SK-N-SH treated with all-trans-retinoic acid at 6 μM for 48 hours (cell line): ENCODE measurements at regions not wholly inside any gene's neighbourhood (a gene's known extent, or its start where the extent isn't known, plus 50 kb on each side); places are given as distances from the start of the nearest gene placed in this dataset.

Experiments used
- CREB5 ChIP-seq: fragments of 250-450 bp; sonication (Bioruptor Pico); IDR thresholded peaks from 2 replicates; pipeline ENCODE4 v1.5.1; 2020; ENCODE audit warnings: low read depth, mild to moderate bottlenecking, moderate library complexity
- CSDC2 ChIP-seq: fragments of 250-450 bp; sonication (Bioruptor Pico); IDR thresholded peaks from 2 replicates; pipeline ENCODE4 v1.5.0; 2020; ENCODE audit warnings: mild to moderate bottlenecking, moderate library complexity
- OSR1 ChIP-seq: fragments of 250-450 bp; sonication (Bioruptor Pico); IDR thresholded peaks from 2 replicates; pipeline ENCODE4 v1.8.0; 2022; ENCODE audit warnings: moderate library complexity, mild to moderate bottlenecking, inconsistent platforms
- PPARA ChIP-seq: fragments of 250-450 bp; sonication (Bioruptor Pico); IDR thresholded peaks from 2 replicates; pipeline ENCODE4 v1.5.0; 2020; ENCODE audit warnings: mild to moderate bottlenecking, borderline replicate concordance
- RARB ChIP-seq: fragments of 250-450 bp; sonication (Bioruptor Pico); IDR thresholded peaks from 2 replicates; pipeline ENCODE4 v1.8.0; 2021; ENCODE audit warnings: mild to moderate bottlenecking, moderate library complexity
- ZC3H10 ChIP-seq: fragments of 250-450 bp; sonication (Bioruptor Pico); IDR thresholded peaks from 2 replicates; pipeline ENCODE4 v1.5.1; 2021; ENCODE audit warnings: mild to moderate bottlenecking, moderate library complexity
- ZFP3 ChIP-seq: fragments of 250-450 bp; sonication (Bioruptor Pico); IDR thresholded peaks from 2 replicates; pipeline ENCODE4 v1.5.0; 2020; ENCODE audit warnings: mild to moderate bottlenecking, moderate library complexity
- TF ChIP-seq, protein P1 (sequence below): fragments of 250-450 bp; sonication (Bioruptor Pico); IDR thresholded peaks from 2 replicates; pipeline ENCODE4 v1.5.0; 2020; ENCODE audit warnings: mild to moderate bottlenecking, moderate library complexity

GRCh38 chr9:108297073-108297472 lies 558.7 kb downstream of the ACTL7B start:
- TF ChIP-seq PPARA (no peak), RARB (no peak), OSR1 (CRISPR knock-in tag) (no peak), CSDC2 (CRISPR knock-in tag) (no peak), ZFP3 (no peak), ZC3H10 (CRISPR knock-in tag) (no peak), CREB5 (CRISPR knock-in tag) (no peak)
- TF ChIP-seq, protein P1, sequence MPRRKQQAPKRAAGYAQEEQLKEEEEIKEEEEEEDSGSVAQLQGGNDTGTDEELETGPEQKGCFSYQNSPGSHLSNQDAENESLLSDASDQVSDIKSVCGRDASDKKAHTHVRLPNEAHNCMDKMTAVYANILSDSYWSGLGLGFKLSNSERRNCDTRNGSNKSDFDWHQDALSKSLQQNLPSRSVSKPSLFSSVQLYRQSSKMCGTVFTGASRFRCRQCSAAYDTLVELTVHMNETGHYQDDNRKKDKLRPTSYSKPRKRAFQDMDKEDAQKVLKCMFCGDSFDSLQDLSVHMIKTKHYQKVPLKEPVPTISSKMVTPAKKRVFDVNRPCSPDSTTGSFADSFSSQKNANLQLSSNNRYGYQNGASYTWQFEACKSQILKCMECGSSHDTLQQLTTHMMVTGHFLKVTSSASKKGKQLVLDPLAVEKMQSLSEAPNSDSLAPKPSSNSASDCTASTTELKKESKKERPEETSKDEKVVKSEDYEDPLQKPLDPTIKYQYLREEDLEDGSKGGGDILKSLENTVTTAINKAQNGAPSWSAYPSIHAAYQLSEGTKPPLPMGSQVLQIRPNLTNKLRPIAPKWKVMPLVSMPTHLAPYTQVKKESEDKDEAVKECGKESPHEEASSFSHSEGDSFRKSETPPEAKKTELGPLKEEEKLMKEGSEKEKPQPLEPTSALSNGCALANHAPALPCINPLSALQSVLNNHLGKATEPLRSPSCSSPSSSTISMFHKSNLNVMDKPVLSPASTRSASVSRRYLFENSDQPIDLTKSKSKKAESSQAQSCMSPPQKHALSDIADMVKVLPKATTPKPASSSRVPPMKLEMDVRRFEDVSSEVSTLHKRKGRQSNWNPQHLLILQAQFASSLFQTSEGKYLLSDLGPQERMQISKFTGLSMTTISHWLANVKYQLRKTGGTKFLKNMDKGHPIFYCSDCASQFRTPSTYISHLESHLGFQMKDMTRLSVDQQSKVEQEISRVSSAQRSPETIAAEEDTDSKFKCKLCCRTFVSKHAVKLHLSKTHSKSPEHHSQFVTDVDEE (CRISPR knock-in tag), result no peak
